ENCODE measurements at regions not wholly inside any gene's neighbourhood (a gene's known extent, or its start where the extent isn't known, plus 50 kb on each side); places are given as distances from the start of the nearest gene placed in this dataset.

DNA sequence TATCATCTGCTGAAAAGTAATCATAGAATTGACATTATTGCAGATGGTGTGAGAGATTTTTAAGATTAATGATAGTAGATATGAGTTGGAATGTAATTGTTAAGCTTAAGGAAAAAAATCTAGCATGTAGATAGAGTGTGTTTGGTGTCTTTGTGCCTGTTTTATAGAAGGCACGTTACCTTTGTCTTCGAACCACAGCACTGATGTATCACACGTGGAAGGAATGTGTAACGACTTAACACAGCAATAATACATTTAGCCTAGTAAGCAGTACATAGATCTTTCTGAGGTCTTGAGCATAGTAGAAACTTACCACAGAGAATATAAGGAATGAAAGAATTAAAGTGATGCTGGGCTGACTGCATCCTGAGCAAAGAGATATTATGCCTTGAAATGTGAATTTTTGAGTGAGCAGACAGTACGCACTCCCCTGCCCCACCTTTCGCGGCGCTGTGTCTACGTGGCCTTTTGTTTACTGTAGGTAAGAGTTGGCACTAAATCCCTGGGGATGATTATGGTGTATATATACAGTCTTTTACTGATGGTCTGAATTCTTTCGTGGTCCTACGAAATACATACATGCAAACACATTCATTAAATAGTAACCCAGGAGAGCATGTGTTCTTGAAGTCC is 217.6 kb upstream of the TOPAZ1 start:
- peaks cover 0 to 3% (median 1%) of the 10 kb centered on the region in 3 donors for H3K9me3 ChIP-seq (ENCODE audit: control extremely low read depth in 1 of 3, control insufficient read depth in 2 of 3, insufficient read depth in 1 of 3, low read length in 2 of 3)
- H3K27me3 Mint-ChIP-seq: peaks cover 42% of the 10 kb centered on the region
- POLR2A ChIA-PET: no interaction called here
- H3K4me3 Mint-ChIP-seq: no peak overlapping the region
- H3K79me2 ChIP-seq (ENCODE audit: control insufficient read depth, insufficient read depth, low read length): no peaks in the 10 kb centered on the region
- no peak overlapping the region for H3K4me2 ChIP-seq (replicated peaks; ENCODE audit: low read depth, low read length, poor library complexity, severe bottlenecking)
- no peak overlapping the region for H3K27ac ChIP-seq (ENCODE audit: low read length in 2 of 2)
- WGBS (ENCODE audit: insufficient coverage): no CpG with 5 or more reads among the region's 11 CpGs
- H3K4me1 ChIP-seq (ENCODE audit: control insufficient read depth in 2 of 2, insufficient read depth in 2 of 2, low read length in 2 of 2): peaks cover 10 to 14% of the 10 kb centered on the region in 2 donors
- ATAC-seq (ENCODE audit: low read depth) (no peak), DNase-seq (no peak)
- intact Hi-C loops (cut with micrococcal nuclease): loop anchor here (5.0 kb wide), 1 partner anchor 33 kb away; no protein-coding TSS in a partner anchor
- peaks cover 13% of the 10 kb centered on the region for H3K4me1 Mint-ChIP-seq
- no peaks in the 10 kb centered on the region for H3K9me3 Mint-ChIP-seq (ENCODE audit: insufficient read depth)
- CTCF ChIA-PET: no interaction called here
- H3K27me3 ChIP-seq (replicated peaks in 1 of 4; ENCODE audit: control extremely low read depth in 1 of 4, control insufficient read depth in 3 of 4, insufficient read depth in 4 of 4, low read length in 3 of 4): peaks cover 0 to 34% (median 24%) of the 10 kb centered on the region in 4 experiments
- no peaks in the 10 kb centered on the region for H4K20me1 ChIP-seq (ENCODE audit: control insufficient read depth, insufficient read depth, low read length, poor library complexity, severe bottlenecking)
- H3K9ac ChIP-seq (ENCODE audit: low read length): no peak overlapping the region
- H3K4me3 ChIP-seq (ENCODE audit: control extremely low read depth in 1 of 5, extremely low read depth in 1 of 5, insufficient read depth in 1 of 5, low read depth in 2 of 5, low read length in 4 of 5): no peak overlapping the region
- no peak overlapping the region for H3K27ac Mint-ChIP-seq
- no peak overlapping the region for H2AFZ ChIP-seq (ENCODE audit: insufficient read depth, low read depth, low read length, poor library complexity, severe bottlenecking)
- TF ChIP-seq, protein P1, sequence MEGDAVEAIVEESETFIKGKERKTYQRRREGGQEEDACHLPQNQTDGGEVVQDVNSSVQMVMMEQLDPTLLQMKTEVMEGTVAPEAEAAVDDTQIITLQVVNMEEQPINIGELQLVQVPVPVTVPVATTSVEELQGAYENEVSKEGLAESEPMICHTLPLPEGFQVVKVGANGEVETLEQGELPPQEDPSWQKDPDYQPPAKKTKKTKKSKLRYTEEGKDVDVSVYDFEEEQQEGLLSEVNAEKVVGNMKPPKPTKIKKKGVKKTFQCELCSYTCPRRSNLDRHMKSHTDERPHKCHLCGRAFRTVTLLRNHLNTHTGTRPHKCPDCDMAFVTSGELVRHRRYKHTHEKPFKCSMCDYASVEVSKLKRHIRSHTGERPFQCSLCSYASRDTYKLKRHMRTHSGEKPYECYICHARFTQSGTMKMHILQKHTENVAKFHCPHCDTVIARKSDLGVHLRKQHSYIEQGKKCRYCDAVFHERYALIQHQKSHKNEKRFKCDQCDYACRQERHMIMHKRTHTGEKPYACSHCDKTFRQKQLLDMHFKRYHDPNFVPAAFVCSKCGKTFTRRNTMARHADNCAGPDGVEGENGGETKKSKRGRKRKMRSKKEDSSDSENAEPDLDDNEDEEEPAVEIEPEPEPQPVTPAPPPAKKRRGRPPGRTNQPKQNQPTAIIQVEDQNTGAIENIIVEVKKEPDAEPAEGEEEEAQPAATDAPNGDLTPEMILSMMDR (IDR thresholded peaks at IDR 0.05): no peak
- no peak for TF ChIP-seq EZH2 (IDR thresholded peaks at IDR 0.05; ENCODE audit: borderline replicate concordance, insufficient read depth, low read depth, low read length, poor library complexity, severe bottlenecking)
- no peaks in the 10 kb centered on the region for H3K36me3 ChIP-seq (replicated peaks in 1 of 2; ENCODE audit: control extremely low read depth in 1 of 2, control insufficient read depth in 1 of 2, extremely low read depth in 1 of 2, insufficient read depth in 2 of 2, low read length in 1 of 2)

DNA sequence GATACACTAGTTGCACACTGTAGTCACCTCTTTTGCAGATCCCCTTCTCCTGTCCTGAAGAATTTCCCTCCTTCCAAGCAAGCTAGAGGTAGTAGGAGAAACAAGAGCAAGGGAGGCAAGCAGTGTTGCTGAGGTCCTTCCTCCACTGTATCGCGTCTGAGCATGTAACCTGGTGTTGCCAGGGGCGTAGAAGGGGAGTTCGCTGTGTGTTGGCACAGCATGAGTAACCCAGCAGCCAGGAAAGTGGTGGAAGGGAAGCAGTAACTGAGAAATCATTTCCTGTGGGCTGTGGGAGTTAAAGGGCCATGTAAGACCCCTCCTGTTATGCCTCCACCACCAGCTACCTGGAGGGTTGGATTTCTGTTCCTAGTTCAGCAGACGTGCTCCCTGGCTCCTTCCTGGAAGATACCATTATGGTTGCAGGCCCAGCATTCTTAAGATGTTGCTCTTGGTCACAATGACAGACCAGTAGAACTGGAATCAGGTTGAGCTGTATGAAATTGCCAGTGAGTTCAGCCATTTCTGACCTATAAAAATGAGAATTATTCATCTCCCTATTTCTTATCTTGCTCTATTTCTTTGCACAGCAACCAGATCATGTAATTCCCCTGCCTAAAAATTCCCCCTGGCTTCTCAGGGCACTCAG is 215.3 kb upstream of the TOPAZ1 start:
- H3K79me2 ChIP-seq (ENCODE audit: control insufficient read depth, insufficient read depth, low read length): no peaks in the 10 kb centered on the region
- H3K4me3 ChIP-seq (ENCODE audit: control extremely low read depth in 1 of 5, extremely low read depth in 1 of 5, insufficient read depth in 1 of 5, low read depth in 2 of 5, low read length in 4 of 5): no peak overlapping the region
- ATAC-seq (ENCODE audit: low read depth) (no peak), DNase-seq (no peak)
- ChIA-PET POLR2A (no interaction called here), CTCF (no interaction called here)
- peaks cover 0 to 3% (median 1%) of the 10 kb centered on the region in 3 donors for H3K9me3 ChIP-seq (ENCODE audit: control extremely low read depth in 1 of 3, control insufficient read depth in 2 of 3, insufficient read depth in 1 of 3, low read length in 2 of 3)
- intact Hi-C loops (cut with micrococcal nuclease): no loop called here
- no peaks in the 10 kb centered on the region for H3K9me3 Mint-ChIP-seq (ENCODE audit: insufficient read depth)
- peaks cover 0 to 28% (median 20%) of the 10 kb centered on the region in 4 experiments for H3K27me3 ChIP-seq (replicated peaks in 1 of 4; ENCODE audit: control extremely low read depth in 1 of 4, control insufficient read depth in 3 of 4, insufficient read depth in 4 of 4, low read length in 3 of 4)
- H2AFZ ChIP-seq (ENCODE audit: insufficient read depth, low read depth, low read length, poor library complexity, severe bottlenecking): no peak overlapping the region
- no peak overlapping the region for H3K4me3 Mint-ChIP-seq
- H3K36me3 ChIP-seq (replicated peaks in 1 of 2; ENCODE audit: control extremely low read depth in 1 of 2, control insufficient read depth in 1 of 2, extremely low read depth in 1 of 2, insufficient read depth in 2 of 2, low read length in 1 of 2): no peaks in the 10 kb centered on the region
- H3K4me2 ChIP-seq (replicated peaks; ENCODE audit: low read depth, low read length, poor library complexity, severe bottlenecking): no peak overlapping the region
- H3K27ac Mint-ChIP-seq: no peak overlapping the region
- H3K4me1 Mint-ChIP-seq: peaks cover 17% of the 10 kb centered on the region
- WGBS (ENCODE audit: insufficient coverage): 39% methylated on average over 5 of the region's 5 CpGs
- H3K9ac ChIP-seq (ENCODE audit: low read length): no peak overlapping the region
- H3K27me3 Mint-ChIP-seq: peaks cover 34% of the 10 kb centered on the region
- peaks cover 15 to 16% of the 10 kb centered on the region in 2 donors for H3K4me1 ChIP-seq (ENCODE audit: control insufficient read depth in 2 of 2, insufficient read depth in 2 of 2, low read length in 2 of 2)
- TF ChIP-seq EZH2 (IDR thresholded peaks at IDR 0.05; ENCODE audit: borderline replicate concordance, insufficient read depth, low read depth, low read length, poor library complexity, severe bottlenecking): no peak
- TF ChIP-seq, protein P1 (IDR thresholded peaks at IDR 0.05): no peak
- H3K27ac ChIP-seq (ENCODE audit: low read length in 2 of 2): no peak overlapping the region
- no peaks in the 10 kb centered on the region for H4K20me1 ChIP-seq (ENCODE audit: control insufficient read depth, insufficient read depth, low read length, poor library complexity, severe bottlenecking)
